HG03558 (cell line): ENCODE measurements at regions not wholly inside any gene's neighbourhood (a gene's known extent, or its start where the extent isn't known, plus 50 kb on each side); places are given as distances from the start of the nearest gene placed in this dataset.
"Not testable (repeated sequence)": the region's sequence is repeated elsewhere in the genome, so short reads cannot be mapped to it uniquely, and the experiment has no call there.

Source experiments
- ATAC-seq: cut with Tn5 transposase; IDR thresholded peaks from one replicate; pipeline ENCODE4 v1.9.1; 2021; ENCODE audit warnings: moderate number of reproducible peaks; ENCODE audit not compliant: unreplicated experiment; ENCODE audit errors: extremely low read depth

DNA sequence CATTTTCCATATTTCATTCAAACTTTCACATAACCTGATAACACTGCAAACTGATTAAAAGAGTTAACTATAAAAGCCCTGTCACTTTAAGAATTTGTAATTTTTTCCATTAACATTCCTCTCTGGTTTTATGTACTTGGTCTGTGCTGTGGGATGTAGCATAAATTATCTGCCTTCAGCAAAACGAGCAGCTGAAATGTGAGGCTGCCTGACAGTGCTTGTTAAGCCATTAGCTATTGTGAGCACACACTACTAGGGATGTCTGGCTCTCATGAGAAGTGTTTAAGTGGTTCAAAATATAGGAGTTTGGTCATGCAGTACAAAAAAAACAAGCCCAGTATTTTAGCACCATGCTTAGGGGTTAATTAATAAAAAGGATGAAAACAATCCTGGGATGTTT, 63.0 kb downstream of the HOXA1 start:
- no peak for ATAC-seq

DNA sequence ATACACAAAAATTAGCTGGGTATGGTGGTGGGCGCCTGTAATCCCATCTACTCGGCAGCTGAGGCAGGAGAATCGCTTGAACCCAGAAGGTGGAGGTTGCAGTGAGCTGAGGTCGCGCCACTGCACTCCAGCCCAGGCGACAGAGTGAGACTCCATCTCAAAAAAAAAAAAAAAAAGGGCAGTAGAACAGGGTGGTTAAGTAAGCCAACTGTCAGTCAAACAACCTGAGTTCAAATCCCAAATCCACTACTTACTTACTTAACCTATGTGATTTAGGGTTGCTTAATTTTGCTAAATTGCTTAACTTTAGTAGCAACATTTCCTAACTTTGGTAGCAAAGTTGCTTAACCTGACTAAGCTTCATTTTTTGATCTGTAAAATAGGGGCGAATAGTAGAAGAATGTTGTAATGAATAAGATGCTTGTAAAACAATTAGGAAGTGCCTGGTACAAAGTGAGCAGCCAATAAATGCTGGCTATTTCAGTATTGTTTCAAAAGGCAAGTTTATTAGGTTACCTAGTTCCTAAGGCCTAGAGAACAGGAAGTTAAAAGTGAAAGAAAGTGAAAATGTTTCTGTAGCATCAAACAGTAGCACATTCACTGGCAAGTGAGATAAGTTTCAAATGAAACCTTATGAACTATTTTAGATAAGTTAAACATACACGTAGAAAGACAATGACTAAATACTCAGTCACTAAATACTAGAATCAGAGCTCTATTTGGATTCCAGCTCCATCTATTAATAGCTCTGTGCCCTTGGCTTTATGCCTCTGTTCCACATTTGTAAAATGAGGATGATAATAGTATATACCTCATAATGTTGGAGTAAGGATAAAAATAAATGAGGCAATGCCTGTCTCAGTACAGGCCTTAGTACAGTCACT, 64.3 kb downstream of the HOXA1 start:
- peak; percentile 70 for ATAC-seq

DNA sequence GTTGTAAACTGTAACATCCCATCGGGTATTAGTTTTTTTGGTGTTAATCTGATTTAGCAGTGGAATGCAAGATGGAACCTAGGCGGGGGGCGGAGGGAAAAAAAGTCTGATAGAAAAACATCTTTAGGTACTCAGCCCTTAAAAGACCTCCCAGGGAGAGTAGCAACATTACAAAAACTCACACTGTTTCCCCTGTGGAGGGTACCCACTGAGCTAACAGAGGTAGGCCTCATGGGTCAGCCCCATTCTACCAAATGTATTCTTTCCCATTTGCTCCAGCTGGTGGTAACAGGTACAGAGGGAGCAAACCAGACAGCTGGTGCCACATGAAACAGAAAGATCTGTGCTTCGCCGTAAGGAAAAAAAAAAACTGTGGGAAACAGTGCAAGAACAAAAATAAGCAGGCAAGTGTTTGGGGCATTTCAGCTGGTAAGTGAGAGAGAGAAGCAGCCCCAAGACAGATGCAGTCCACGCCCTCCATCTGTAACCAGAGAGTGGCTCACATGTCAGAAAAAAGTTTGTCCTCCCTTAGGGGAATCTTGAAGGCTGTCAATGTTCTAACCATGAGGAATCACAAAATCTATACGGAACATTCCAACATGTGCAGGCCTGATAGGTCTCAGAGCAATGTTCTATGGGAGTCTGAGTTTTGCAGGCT, 65.3 kb downstream of the HOXA1 start:
- no peak for ATAC-seq

DNA sequence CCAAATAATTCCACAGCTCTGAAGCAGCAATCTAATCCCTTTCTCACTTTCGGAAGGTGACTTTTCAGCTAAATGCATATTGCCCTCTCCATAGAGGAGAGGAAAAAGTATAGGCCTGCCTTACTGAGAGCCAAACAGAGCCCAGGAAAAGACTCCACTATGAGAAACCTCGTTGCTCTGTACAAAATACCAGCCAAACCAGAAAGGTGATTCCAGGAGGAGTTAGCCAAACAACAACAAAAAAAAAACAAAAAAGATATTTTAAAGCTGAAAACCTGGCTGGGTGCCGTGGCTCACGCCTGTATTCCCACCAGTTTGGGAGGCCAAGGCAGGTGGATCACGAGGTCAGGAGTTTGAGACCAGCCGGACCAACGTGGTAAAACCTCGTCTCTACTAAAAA, 70.5 kb downstream of the HOXA1 start:
- no peak for ATAC-seq

DNA sequence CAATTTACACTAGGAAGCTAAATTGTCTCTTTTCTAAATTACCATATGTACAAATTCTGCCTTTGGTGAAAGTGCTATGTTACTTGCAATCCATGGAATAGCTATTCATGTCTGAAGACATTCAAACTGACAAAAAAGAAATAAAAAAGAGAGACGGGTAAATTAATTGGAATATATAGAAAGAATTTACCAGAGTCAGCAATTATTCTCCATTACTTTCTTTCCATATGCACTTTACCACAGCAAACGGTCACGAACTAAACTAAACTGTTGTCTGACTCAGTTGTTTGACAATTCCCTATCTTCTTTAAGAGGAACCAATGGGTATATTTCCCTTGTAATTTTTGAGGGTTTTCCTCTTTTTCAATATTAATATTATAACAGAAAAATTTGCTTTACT, 85.7 kb downstream of the HOXA1 start:
- ATAC-seq = no peak

DNA sequence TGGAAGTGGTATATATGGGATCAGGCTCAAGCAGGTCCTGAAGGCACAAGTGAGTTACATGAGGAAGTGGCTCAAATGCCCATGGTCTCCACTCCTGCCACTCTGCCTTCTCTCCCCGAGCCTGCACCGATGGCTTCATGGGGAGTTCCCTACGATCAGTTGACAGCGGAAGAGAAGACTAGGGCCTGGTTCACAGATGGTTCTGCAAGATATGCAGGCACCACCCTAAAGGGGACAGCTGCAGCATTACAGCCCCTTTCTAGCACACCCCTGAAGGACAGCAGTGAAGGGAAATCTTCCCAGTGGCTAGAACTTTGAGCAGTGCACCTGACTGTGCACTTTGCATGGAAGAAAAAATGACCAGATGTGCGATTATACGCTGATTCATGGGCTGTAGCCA, 95.3 kb downstream of the HOXA1 start:
- ATAC-seq = no peak

DNA sequence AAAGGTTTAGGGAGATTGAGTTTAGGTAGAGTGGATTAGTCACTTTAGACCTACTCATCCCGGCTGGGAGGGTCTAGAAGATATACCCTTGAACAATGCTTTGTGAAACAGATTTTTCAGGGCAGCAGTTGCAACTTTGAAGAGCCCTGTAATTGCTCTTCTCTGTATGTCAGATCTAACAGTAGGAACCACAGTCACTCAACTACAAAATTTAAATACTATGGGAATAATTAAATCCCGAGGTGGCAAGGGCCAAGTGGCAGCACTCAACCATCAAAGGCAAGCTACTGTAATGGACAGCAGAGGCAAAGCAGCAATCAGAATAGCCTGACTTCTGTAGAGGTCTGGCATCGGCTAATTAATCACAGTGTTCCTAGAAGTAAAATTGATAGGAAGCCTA, 97.5 kb downstream of the HOXA1 start:
- ATAC-seq = not testable (repeated sequence)

DNA sequence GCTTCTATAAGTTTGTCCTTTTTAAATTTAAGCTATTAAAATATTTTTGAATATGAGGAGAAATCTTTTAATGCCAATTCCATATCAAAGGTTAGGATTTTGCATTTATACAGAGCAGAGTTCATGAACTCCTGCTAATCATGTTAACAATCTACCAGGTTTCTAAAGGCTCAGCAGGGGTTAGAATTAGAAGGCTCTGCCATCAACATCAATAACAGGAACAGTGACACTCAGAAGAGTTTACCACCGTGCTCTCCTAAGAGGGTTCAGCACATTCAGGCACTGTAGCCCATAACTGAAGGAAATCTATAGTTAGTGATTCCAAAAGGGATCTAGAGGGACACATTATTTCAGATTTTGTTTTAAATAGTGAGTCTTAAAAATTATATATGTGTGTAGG, 100.1 kb downstream of the HOXA1 start:
- ATAC-seq = no peak

DNA sequence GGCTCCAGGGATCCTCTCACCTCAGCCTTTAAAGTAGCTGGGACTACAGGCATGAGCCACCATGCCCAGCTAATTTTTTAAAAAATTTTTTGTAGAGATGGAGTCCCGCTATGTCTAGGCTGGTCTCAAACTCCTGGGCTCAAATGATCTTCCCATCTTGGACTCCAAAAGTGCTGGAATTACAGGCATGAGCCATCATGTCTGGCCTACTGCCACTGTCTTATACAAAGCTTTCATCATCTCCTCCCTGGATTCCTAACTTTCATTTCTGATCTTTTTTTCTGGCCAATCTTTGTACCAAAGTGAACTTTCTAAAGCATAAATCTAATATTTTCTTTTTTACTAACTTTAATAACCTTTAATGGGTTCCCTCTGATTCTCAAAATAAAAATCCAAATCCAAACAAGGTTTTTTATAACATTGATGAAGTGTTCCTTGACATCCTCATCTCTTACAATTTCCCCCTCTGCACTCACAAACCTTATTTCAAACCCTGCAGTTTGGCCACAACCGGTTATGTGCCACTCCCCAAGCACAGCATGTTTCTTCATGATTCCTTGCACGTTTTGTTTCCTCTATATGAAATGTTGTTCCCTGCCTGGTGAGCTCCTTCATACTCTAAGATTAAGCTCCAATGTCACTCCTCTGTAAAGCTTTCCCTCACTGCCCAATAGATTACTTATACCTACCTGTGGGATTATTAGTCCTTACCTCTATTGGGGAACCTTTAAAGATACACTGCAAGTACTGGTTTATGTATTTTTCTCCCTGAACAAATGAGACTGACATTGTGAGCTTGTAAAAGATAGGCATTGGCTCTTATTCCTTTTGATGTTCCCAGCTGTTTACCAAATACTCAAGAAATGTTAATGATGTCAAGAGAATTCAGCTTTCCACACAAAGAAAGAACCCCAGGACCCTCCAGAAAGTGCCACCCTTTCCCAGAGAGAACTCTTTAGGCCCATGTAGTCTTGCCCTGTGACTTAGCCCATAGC, 101.7 kb downstream of the HOXA1 start:
- no peak for ATAC-seq

DNA sequence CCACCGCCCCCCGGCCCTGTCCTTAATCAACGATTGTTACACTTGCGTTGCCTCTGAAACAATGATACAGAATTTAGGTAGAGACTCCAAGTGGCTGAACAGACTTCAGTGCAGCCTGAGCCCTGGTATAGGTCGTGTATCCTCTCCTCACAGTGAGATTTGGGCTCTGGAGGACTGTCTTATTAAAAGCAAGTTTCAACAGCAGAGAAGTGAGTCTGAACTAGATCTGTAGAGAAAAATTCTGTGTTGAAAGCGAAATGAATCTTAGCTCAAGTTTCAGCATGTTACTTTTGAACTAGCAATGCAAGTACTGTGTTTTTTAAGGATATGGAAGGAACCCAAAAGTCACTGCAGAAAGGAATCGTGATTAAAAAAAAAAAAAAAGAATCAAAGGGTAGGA, 103.1 kb downstream of the HOXA1 start:
- ATAC-seq = no peak

DNA sequence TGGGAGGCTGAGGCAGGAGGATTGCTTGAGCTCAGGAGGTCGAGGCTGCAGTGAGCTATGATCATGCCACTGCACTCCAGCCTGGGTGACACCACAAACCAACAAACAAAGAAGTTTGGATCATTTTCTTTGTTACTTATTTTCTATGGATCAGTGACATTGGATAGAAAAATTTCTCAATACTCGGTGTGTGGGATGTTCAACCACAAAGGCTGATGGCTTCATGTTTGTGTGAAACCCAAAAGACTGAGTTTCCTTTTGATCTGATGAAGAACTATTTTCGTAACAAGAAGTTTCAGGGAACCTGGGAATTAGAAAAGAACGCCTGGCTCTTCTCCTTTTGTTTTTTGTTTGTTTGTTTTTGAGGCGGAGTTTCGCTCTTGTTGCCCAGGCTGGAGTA, 104.0 kb downstream of the HOXA1 start:
- no peak for ATAC-seq

DNA sequence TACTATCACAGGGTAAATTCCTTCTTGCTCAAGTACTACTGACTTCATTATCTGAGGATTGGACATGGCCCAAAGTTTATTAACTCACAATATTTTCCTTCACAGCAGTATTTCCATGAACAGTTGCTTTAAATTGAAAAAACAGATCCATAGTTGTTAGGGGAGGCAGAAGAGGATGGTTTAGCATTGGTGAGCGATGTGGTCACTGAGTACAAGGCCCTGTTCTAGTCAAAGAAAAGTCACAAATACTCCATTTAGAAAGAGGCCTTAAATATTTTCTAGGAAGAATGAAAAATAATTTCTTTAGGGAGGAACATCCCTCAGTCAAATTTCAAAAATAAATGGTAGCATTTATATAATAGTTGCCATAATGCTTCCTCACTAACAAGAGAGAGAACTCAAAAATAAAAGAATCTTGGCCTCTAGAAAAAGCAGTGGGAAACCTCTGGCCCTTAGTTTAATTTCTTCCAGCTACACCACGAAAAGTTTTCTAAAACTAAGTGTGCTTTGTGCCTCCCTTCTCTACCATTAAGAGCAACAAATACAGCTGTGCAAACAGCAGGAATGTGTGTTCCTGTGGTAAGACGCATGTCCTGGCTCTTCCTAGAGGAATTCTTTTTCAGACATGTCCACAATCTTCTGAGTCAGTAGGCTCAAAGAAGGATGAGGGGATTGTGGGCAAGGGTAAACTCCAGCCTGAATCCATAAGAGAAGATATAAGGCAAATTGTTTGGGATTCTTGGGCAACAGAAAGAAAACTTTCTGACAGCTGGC, 105.7 kb downstream of the HOXA1 start:
- ATAC-seq = no peak

DNA sequence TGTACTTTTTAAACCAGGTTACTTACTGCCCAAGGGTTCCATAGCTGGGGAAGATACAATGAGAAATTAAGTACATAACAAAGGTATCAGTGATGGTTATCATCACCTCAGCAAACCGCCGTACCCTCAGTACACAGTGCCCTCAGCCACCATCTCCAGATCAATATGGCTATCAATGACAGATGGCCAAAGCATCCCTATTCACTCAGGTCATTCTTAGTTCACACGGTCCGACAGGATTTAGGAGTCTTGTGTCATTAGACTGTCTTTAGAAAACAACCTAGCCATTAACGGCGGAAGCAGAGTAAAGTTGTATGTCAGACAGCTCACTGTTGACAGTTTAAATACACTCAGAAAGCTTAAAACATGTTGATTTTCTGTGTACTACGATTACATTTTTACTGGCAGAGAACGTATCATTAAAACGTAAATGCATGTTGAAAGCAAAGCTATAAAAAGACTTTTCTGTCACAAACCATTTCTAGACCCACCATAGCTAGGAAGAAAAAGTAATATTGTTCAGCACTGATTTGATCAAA, 106.9 kb downstream of the HOXA1 start:
- ATAC-seq = no peak

DNA sequence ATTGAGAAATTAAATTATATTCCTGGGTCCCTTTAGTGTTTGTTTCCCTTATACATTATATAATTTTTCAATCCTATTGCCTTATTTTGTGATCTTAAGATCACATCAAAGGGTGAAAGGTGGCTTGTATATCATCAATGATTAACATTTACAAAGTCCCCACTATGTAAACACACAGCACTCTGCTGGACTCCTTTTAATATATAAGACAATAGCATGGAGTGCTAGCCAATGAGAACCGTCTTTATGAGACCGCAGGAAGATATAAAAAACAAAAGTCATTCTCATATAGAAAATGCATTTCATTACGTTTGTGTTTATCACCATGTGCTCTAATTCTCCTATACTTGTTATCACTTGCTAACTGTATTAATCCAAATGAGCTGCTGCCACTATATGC, 108.5 kb downstream of the HOXA1 start:
- ATAC-seq = no peak

DNA sequence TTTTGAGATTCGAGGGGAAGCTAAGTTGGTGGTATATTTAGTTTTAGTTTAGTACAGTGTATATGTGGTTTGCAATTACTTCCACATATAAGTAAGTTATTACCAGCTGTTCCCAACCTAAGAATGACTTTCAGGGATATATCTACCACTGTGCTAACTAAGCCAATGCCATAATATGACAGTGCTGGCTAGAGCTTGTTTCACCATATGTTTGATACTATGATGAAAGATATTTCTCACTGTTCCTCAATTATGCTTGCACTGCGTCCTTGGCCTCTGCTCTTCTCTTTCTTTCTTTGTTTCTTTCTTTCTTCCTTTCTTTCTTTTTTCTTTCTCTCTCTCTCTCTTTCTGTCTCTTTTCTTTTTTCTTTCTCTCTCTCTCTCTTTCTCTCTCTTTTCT, 113.8 kb upstream of the SKAP2 start:
- no peak for ATAC-seq

DNA sequence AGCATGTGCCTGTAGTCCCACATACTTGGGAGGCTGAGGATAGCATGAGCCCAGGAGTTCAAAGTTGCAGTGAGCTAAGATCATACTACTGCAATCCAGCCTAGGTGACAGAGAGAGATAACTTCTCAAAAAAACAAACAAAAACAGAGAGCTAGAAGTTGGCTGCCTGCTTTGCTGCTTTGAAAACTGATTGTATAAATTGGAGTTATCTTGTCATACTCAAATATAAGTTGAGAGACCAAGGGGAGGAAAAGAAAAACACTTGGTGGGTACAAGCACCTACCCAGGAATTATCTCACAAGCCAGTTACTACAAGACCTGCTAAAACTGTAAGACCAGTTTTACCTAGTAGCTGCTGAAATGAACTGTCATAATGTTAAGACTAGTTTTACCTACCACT, 112.5 kb upstream of the SKAP2 start:
- no peak for ATAC-seq

DNA sequence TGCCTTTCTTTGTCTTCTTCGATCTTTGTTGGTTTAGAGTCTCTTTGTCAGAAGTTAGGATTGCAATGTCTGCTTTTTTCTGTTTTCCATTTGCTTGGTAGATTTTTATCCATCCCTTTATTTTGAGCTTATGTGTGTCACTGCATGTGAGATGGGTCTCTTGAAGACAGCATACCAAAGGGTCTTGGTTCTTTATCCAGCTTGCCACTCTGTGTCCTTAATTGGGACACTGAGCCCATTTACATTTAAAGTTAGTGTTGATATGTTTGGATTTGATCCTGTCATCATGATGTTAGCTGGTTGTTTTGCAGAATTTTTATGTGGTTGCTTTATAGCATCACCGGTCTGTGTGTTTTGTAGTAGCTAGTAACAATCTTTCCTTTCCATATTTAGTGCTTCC, 107.5 kb upstream of the SKAP2 start:
- ATAC-seq = not testable (repeated sequence)

DNA sequence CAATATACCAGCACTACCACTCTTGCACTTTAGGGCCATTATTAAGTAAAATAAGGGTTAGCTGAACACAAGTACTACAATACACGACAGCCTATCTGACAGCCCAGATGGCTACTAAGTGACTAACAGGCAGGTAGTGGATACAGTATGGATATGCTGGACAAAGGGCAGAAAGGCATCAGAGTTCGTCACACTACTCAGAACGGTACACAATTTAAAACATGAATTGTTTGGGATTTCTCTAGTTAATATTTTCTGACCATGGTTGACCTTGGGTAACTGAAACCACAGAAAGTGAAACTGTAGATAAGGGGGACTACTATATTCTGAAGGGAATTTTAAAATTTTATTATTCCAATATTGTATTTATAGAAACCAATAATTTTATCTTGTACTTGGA, 101.3 kb upstream of the SKAP2 start:
- ATAC-seq = no peak

DNA sequence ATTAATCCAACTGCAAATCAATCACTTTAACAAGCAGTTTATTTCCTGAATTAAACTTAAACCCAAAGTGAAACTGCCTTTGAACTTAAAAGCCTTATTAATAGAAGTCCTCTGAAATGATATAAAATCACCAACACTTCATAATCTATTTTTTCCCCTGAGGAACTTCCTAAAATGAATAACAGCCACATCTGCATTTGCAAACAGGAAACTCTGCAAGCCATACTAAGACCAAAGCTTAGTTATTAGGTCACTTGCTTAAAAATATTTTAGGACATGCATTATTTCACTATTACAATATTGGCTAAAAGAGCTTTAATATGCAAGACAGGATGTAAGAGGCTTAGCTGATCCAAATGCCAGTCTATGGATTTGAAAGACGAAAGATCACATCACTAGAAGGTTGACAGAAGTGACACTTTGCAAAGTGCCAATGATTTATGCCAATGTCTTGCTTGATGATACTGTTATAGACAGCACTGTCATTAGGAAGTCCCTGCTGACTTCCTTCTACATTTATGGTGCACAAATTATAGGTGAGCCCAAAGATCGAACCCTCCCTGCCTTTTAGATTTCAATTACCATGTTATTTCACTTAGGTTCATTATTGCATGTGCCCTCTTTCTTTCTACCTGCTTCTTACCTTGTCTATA, 99.9 kb upstream of the SKAP2 start:
- ATAC-seq = no peak
